A673 (cell line): ENCODE measurements at regions not wholly inside any gene's neighbourhood (a gene's known extent, or its start where the extent isn't known, plus 50 kb on each side); places are given as distances from the start of the nearest gene placed in this dataset.

Experiments
- EZH2 ChIP-seq: fragments of 200-600 bp; sonication (generic); IDR thresholded peaks from 2 replicates; pipeline ENCODE4 v1.6.1; 2017; ENCODE audit warnings: borderline replicate concordance, low read depth, mild to moderate bottlenecking, mixed read lengths, antibody characterized with exemption, low read length; ENCODE audit not compliant: poor library complexity, severe bottlenecking
- TF ChIP-seq, protein P1 (sequence below): fragments of 300-800, 200-600 bp; sonication (generic); conservative IDR thresholded peaks from 2 replicates; pipeline ENCODE4 v1.5.1; 2017; ENCODE audit warnings: low read depth, mild to moderate bottlenecking, antibody characterized with exemption, low read length, moderate library complexity, mixed read lengths

DNA sequence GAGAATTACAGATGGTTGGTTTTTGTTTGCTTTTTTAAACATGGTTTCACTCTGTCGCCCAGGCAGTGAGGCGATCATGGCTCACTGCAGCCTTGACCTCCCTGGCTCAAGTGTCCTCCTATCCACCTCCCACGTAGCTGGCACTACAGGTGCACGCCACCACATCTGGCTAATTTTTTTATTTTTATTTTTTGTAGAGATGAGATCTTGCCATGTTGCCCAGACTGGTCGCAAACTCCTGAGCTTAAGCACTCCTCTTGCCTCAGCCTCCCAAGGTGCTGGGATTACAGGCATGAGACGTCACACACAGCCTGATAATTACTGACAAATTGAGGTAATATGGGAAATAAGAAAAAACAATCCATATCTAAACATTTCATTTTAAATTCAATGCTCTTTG lies 110.5 kb upstream of the ZSWIM2 start:
- TF ChIP-seq, protein P1, sequence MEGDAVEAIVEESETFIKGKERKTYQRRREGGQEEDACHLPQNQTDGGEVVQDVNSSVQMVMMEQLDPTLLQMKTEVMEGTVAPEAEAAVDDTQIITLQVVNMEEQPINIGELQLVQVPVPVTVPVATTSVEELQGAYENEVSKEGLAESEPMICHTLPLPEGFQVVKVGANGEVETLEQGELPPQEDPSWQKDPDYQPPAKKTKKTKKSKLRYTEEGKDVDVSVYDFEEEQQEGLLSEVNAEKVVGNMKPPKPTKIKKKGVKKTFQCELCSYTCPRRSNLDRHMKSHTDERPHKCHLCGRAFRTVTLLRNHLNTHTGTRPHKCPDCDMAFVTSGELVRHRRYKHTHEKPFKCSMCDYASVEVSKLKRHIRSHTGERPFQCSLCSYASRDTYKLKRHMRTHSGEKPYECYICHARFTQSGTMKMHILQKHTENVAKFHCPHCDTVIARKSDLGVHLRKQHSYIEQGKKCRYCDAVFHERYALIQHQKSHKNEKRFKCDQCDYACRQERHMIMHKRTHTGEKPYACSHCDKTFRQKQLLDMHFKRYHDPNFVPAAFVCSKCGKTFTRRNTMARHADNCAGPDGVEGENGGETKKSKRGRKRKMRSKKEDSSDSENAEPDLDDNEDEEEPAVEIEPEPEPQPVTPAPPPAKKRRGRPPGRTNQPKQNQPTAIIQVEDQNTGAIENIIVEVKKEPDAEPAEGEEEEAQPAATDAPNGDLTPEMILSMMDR = no peak
- TF ChIP-seq EZH2 = no peak
